Fibroblast of villous mesenchyme (primary cell): ENCODE measurements at regions not wholly inside any gene's neighbourhood (a gene's known extent, or its start where the extent isn't known, plus 50 kb on each side); places are given as distances from the start of the nearest gene placed in this dataset.

Experiments
- DNase-seq: peaks from one replicate; pipeline ENCODE4 v3.0.0-alpha.2; 2010; ENCODE audit warnings: low read depth
- H3K4me3 ChIP-seq: 2 replicates; pipeline ENCODE4 v1.5.1; 2011; ENCODE audit warnings: low read depth, mild to moderate bottlenecking, low read length
- CTCF ChIP-seq: IDR thresholded peaks from 2 replicates; pipeline ENCODE4 v1.5.1; 2012; ENCODE audit warnings: low read depth, mild to moderate bottlenecking, low read length; ENCODE audit not compliant: insufficient read depth

GRCh38 chr11:134483857-134484256, 71.8 kb upstream of the B3GAT1 start:
- TF ChIP-seq CTCF, result no peak
- no peak for DNase-seq
- H3K4me3 ChIP-seq, result no peak overlapping the region

GRCh38 chr11:134483291-134483690, 71.2 kb upstream of the B3GAT1 start:
- DNase-seq, result no peak

GRCh38 chr11:134482865-134483264, 70.8 kb upstream of the B3GAT1 start:
- no peak for TF ChIP-seq CTCF
- no peak for DNase-seq
- no peak overlapping the region for H3K4me3 ChIP-seq

More at GRCh38 chr11:134483291-134483690, 71.2 kb upstream of the B3GAT1 start:
- TF ChIP-seq CTCF, result no peak
- no peak overlapping the region for H3K4me3 ChIP-seq

GRCh38 chr11:134481933-134482527, 70.0 kb upstream of the B3GAT1 start:
- no peak for DNase-seq
- TF ChIP-seq CTCF, result no peak
- H3K4me3 ChIP-seq, result no peak overlapping the region

GRCh38 chr11:134481135-134481534, 69.1 kb upstream of the B3GAT1 start:
- no peak for DNase-seq
- H3K4me3 ChIP-seq, result no peak overlapping the region
- no peak for TF ChIP-seq CTCF

- DNase-seq, result no peak
Observed at GRCh38 chr11:134480136-134480712, 68.2 kb upstream of the B3GAT1 start.

More at GRCh38 chr11:134480136-134480712, 68.2 kb upstream of the B3GAT1 start:
- no peak overlapping the region for H3K4me3 ChIP-seq
- no peak for TF ChIP-seq CTCF
